Nephron progenitor cell (in vitro differentiated cells): ENCODE measurements at regions not wholly inside any gene's neighbourhood (a gene's known extent, or its start where the extent isn't known, plus 50 kb on each side); places are given as distances from the start of the nearest gene placed in this dataset.

Source experiments
- DNase-seq: peaks from one replicate; pipeline ENCODE4 v3.0.0; 2021
- H3K27ac Mint-ChIP-seq: 2 replicates; pipeline ENCODE4 v1.8.0; 2021; ENCODE audit warnings: mild to moderate bottlenecking, moderate library complexity, mixed read lengths
- H3K27me3 Mint-ChIP-seq: 2 replicates; pipeline ENCODE4 v1.8.0; 2021; ENCODE audit warnings: mild to moderate bottlenecking, low read depth, mixed read lengths; ENCODE audit not compliant: poor library complexity
- H3K36me3 Mint-ChIP-seq: 2 replicates; pipeline ENCODE4 v1.8.0; 2021; ENCODE audit warnings: low read depth, mixed read lengths
- H3K4me1 Mint-ChIP-seq: 2 replicates; pipeline ENCODE4 v1.8.0; 2021; ENCODE audit warnings: mixed read lengths
- H3K4me3 Mint-ChIP-seq: 2 replicates; pipeline ENCODE4 v1.8.0; 2021; ENCODE audit warnings: mild to moderate bottlenecking, moderate library complexity, mixed read lengths
- H3K9me3 Mint-ChIP-seq: 2 replicates; pipeline ENCODE4 v1.8.0; 2021; ENCODE audit warnings: mild to moderate bottlenecking, moderate library complexity, mixed read lengths
- TF ChIP-seq, protein P1 (sequence below): fragments of 200-600 bp; sonication (generic); IDR thresholded peaks from 2 replicates; pipeline ENCODE4 v1.5.0; 2021; ENCODE audit warnings: antibody characterized with exemption

DNA sequence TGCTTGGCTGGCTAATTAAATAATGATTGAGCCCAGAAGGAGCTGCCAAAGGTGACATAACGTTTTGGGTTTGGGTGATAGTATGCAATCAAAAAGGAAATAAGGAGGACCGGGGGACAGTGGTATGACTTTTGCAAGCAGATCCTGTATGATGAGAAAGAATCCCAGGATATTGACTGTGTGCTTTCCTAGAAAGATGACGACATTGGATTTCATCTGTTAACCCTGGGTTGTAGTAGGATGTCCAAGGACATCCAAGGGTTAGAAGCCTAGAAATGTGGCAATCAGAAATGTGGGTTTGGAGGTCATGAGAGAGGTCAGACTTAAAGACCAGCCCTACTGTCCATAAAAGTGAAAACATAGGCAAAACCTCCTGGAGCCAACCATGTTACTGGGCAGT is 50.3 kb upstream of the HMHB1 start:
- H3K36me3 Mint-ChIP-seq, result no peaks in the 10 kb centered on the region
- H3K4me1 Mint-ChIP-seq, result peaks cover 5% of the 10 kb centered on the region
- H3K9me3 Mint-ChIP-seq, result no peaks in the 10 kb centered on the region
- H3K27ac Mint-ChIP-seq, result no peak overlapping the region
- no peak overlapping the region for H3K4me3 Mint-ChIP-seq
- peaks cover 3% of the 10 kb centered on the region for H3K27me3 Mint-ChIP-seq
- no peak for DNase-seq
- TF ChIP-seq, protein P1, sequence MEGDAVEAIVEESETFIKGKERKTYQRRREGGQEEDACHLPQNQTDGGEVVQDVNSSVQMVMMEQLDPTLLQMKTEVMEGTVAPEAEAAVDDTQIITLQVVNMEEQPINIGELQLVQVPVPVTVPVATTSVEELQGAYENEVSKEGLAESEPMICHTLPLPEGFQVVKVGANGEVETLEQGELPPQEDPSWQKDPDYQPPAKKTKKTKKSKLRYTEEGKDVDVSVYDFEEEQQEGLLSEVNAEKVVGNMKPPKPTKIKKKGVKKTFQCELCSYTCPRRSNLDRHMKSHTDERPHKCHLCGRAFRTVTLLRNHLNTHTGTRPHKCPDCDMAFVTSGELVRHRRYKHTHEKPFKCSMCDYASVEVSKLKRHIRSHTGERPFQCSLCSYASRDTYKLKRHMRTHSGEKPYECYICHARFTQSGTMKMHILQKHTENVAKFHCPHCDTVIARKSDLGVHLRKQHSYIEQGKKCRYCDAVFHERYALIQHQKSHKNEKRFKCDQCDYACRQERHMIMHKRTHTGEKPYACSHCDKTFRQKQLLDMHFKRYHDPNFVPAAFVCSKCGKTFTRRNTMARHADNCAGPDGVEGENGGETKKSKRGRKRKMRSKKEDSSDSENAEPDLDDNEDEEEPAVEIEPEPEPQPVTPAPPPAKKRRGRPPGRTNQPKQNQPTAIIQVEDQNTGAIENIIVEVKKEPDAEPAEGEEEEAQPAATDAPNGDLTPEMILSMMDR, result no peak

DNA sequence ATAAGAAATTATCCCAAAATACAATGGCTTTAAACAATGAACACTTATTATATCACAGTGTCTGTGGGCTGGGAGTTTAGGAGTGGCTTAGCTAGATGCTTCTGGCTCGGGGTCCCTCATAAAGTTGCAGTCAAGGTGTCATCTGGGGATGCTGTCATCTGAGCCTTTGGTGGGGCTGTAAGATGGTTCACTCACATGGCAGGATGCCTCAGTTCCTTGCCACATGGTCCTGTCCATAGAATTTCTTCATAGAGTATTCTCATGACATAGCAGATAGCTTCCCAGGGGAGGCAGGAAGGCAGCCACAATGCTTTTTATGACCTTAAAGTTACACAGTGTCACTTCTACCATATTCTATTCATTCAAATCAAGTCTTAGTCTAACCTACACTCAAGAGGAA is 51.2 kb upstream of the HMHB1 start:
- Mint-ChIP-seq H3K27me3 (peaks cover 3% of the 10 kb centered on the region), H3K4me3 (no peak overlapping the region), H3K36me3 (no peaks in the 10 kb centered on the region)

DNA sequence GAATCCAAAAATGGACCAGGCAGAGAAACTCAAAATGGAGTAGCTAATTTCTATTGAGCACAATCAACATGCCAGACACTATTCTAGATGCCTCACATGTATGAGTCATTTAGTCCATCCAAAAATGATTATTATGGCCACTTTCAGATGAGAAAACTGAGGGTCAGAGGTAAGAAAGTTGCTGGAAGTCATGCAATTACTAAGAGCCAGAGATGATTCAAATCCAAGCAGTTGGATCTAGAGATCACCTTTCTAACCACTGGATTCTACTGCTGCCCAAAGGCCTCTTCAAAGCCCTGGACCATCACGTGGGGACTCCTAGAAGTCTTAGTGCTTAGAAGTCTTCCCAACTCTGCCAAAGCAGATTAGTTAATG is 51.8 kb upstream of the HMHB1 start:
- TF ChIP-seq, protein P1, result no peak
- H3K36me3 Mint-ChIP-seq, result no peaks in the 10 kb centered on the region
- H3K4me3 Mint-ChIP-seq, result no peak overlapping the region
- H3K27me3 Mint-ChIP-seq, result peaks cover 3% of the 10 kb centered on the region
- H3K27ac Mint-ChIP-seq, result no peak overlapping the region
- no peaks in the 10 kb centered on the region for H3K9me3 Mint-ChIP-seq
- peaks cover 5% of the 10 kb centered on the region for H3K4me1 Mint-ChIP-seq
- DNase-seq, result no peak

More for the DNA sequence above, 51.2 kb upstream of the HMHB1 start:
- TF ChIP-seq, protein P1, result no peak
- peaks cover 5% of the 10 kb centered on the region for H3K4me1 Mint-ChIP-seq
- no peak for DNase-seq
- H3K9me3 Mint-ChIP-seq, result no peaks in the 10 kb centered on the region
- no peak overlapping the region for H3K27ac Mint-ChIP-seq

DNA sequence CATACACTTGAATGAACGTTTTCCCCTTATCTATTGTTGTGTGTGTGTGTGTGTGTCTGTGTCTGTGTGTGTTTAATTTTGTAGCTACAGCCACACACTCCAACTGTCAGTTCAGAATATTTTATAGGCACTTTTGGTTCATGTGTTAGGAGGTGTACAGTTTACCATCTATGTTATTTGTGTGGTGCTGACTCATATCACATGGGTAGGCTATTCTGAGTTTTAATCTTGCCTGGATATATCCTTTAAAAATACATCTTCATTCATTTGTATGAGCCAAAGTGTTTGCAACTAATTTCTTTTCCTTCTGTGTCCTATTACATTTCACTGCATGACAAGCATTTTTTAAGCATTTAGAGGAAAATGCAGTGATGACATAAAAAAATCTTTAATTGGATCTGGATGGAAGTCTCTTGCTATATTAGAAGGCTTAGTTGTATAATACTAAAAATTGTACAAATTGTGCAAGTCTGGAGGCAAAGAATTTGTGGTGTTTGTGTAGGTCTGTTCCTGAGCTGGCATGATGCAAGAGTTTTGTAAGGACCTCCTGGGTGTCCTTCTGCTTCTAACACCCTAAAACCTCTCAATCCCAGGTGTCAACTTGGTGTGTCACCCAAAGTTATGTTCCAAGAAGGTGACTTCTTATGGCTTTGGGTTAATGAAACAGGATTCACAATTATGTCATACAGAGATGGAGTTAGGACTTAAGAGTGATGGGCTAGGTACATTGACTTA is 52.4 kb upstream of the HMHB1 start:
- TF ChIP-seq, protein P1, result no peak
- peaks cover 3% of the 10 kb centered on the region for H3K27me3 Mint-ChIP-seq
- no peaks in the 10 kb centered on the region for H3K36me3 Mint-ChIP-seq
- H3K4me3 Mint-ChIP-seq, result no peak overlapping the region
- H3K27ac Mint-ChIP-seq, result no peak overlapping the region
- H3K4me1 Mint-ChIP-seq, result peaks cover 5% of the 10 kb centered on the region
- no peaks in the 10 kb centered on the region for H3K9me3 Mint-ChIP-seq
- DNase-seq, result no peak

DNA sequence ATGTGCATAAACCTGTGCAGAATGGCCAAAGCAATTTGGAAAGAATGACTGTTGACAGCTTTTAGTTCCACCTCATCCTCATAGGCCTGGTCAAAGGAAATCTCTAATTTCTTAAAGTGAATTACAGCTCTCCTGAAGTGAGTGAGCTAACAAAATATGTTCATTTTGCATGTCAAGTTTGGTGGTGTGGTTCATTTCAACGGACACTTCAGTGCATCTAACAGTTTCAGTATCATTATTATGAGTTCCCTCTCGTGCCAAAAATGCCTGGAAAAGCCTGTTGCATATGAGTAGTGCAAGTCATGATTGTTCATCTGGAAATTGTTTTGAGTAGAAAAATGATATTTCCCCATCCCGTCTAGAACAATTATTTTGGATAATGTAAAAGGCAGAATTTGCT is 53.2 kb upstream of the HMHB1 start:
- Mint-ChIP-seq H3K27ac (no peak overlapping the region), H3K4me3 (no peak overlapping the region), H3K4me1 (peaks cover 5% of the 10 kb centered on the region), H3K27me3 (peaks cover 3% of the 10 kb centered on the region), H3K9me3 (no peaks in the 10 kb centered on the region), H3K36me3 (no peaks in the 10 kb centered on the region)
- TF ChIP-seq, protein P1, result no peak
- no peak for DNase-seq

DNA sequence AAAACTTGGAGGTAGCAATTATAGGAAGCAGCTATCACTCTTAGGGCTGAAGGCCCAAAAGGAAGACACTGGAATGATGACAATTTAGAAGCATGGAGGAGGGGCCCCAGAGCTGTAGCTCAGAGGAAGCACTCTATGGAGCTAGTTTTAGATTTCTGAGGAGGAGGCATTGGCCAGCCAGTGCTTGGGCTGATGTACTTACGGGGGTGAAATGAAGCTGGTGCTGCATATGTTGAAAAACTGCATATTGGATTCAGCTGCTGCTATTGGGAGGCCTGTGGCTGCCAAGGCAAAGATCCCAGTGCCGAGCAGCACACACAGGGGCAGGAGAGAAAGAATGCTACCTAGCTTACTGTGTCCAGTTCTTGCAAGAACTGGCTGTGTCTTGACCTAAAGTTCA is 53.9 kb upstream of the HMHB1 start:
- H3K27me3 Mint-ChIP-seq, result peaks cover 3% of the 10 kb centered on the region
- H3K36me3 Mint-ChIP-seq, result no peaks in the 10 kb centered on the region
- H3K9me3 Mint-ChIP-seq, result no peaks in the 10 kb centered on the region
- H3K4me1 Mint-ChIP-seq, result peaks cover 5% of the 10 kb centered on the region
- TF ChIP-seq, protein P1, result no peak
- H3K4me3 Mint-ChIP-seq, result no peak overlapping the region
- DNase-seq, result no peak
- H3K27ac Mint-ChIP-seq, result no peak overlapping the region
